ENCODE measurements at regions not wholly inside any gene's neighbourhood (a gene's known extent, or its start where the extent isn't known, plus 50 kb on each side); places are given as distances from the start of the nearest gene placed in this dataset.
"Not testable (repeated sequence)": the region's sequence is repeated elsewhere in the genome, so short reads cannot be mapped to it uniquely, and the experiment has no call there.

- H3K36me3 ChIP-seq (replicated peaks in 1 of 2; ENCODE audit: control insufficient read depth in 2 of 2, insufficient read depth in 2 of 2, low read length in 2 of 2); H3K27me3 ChIP-seq (ENCODE audit: control insufficient read depth in 3 of 3, insufficient read depth in 3 of 3, low read depth in 1 of 3, low read length in 3 of 3); H2BK120ac ChIP-seq (ENCODE audit: low read depth, low read length); H2BK12ac ChIP-seq (ENCODE audit: low read length); H2AFZ ChIP-seq (ENCODE audit: low read length); H3K9me3 ChIP-seq (replicated peaks in 1 of 2; ENCODE audit: control insufficient read depth in 2 of 2, insufficient read depth in 1 of 2, low read depth in 1 of 2, low read length in 2 of 2); H3K9ac ChIP-seq (ENCODE audit: low read depth, low read length, poor library complexity); H2AK5ac ChIP-seq (ENCODE audit: low read depth, low read length); H3K79me1 ChIP-seq (ENCODE audit: low read depth, low read length); H2BK15ac ChIP-seq (ENCODE audit: low read length); H3K14ac ChIP-seq (ENCODE audit: low read length); H3K18ac ChIP-seq (ENCODE audit: low read length); DNase-seq (ENCODE audit: low spot score); H3K4ac ChIP-seq (ENCODE audit: low read length); H3K4me1 ChIP-seq (ENCODE audit: control insufficient read depth in 2 of 2, insufficient read depth in 1 of 2, low read depth in 1 of 2, low read length in 2 of 2); H4K8ac ChIP-seq (ENCODE audit: low read depth, low read length); H4K91ac ChIP-seq (ENCODE audit: low read depth, low read length, poor library complexity); H3K4me2 ChIP-seq (ENCODE audit: insufficient read depth, low read length, poor library complexity, severe bottlenecking); H2BK5ac ChIP-seq (ENCODE audit: low read length); H3K4me3 ChIP-seq (ENCODE audit: low read length in 2 of 2); H3K27ac ChIP-seq (replicated peaks; ENCODE audit: low read length); H3K23ac ChIP-seq (ENCODE audit: low read depth, low read length, poor library complexity): not testable (repeated sequence)
- no CpG with 5 or more reads among the region's 27 CpGs for WGBS, 2 donors (ENCODE audit: extremely low coverage in 2 of 2, insufficient read length in 2 of 2, insufficient replicate concordance in 1 of 2)
Observed at GRCh38 chr11:23934671-23935270, 562.1 kb upstream of the LUZP2 start.

DNA sequence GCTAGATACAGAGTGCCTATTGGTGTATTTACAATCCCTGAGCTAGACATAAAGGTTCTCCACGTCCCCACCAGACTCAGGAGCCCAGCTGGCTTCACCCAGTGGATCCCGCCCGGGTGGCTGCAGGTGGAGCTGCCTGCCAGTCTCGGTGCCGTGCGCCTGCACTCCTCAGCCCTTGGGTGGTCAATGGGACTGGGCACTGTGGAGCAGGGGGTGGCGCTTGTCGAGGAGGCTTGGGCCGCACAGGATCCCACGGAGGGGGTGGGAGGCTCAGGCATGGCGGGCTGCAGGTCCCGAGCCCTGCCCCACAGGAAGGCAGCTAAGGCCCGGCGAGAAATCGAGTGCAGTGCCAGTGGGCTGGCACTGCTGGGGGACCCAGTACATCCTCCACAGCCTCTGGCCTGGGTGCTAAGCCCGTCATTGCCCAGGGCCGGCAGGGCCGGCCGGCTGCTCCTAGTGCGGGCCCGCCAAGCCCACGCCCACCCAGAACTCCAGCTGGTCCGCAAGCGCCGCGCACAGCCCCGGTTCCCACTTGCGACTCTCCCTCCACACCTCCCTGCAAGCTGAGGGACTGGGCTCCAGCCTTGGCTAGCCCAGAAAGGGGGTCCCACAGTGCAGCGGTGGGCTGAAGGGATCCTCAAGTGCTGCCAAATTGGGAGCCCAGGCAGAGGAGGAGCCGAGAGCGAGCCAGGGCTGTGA is 554.6 kb upstream of the LUZP2 start:
- H3K4me1 ChIP-seq (ENCODE audit: control insufficient read depth in 2 of 2, insufficient read depth in 1 of 2, low read depth in 1 of 2, low read length in 2 of 2); DNase-seq (ENCODE audit: low spot score); H3K4me3 ChIP-seq (ENCODE audit: low read length in 2 of 2); H2BK120ac ChIP-seq (ENCODE audit: low read depth, low read length); H3K36me3 ChIP-seq (replicated peaks in 1 of 2; ENCODE audit: control insufficient read depth in 2 of 2, insufficient read depth in 2 of 2, low read length in 2 of 2); H2AK5ac ChIP-seq (ENCODE audit: low read depth, low read length); H2AFZ ChIP-seq (ENCODE audit: low read length); H2BK15ac ChIP-seq (ENCODE audit: low read length); H2BK5ac ChIP-seq (ENCODE audit: low read length); H3K23ac ChIP-seq (ENCODE audit: low read depth, low read length, poor library complexity); H3K4me2 ChIP-seq (ENCODE audit: insufficient read depth, low read length, poor library complexity, severe bottlenecking); H3K27ac ChIP-seq (replicated peaks; ENCODE audit: low read length); H3K14ac ChIP-seq (ENCODE audit: low read length); H3K9me3 ChIP-seq (replicated peaks in 1 of 2; ENCODE audit: control insufficient read depth in 2 of 2, insufficient read depth in 1 of 2, low read depth in 1 of 2, low read length in 2 of 2); H3K79me1 ChIP-seq (ENCODE audit: low read depth, low read length); H2BK12ac ChIP-seq (ENCODE audit: low read length); H4K91ac ChIP-seq (ENCODE audit: low read depth, low read length, poor library complexity); H3K18ac ChIP-seq (ENCODE audit: low read length); H3K4ac ChIP-seq (ENCODE audit: low read length); H4K8ac ChIP-seq (ENCODE audit: low read depth, low read length); H3K27me3 ChIP-seq (ENCODE audit: control insufficient read depth in 3 of 3, insufficient read depth in 3 of 3, low read depth in 1 of 3, low read length in 3 of 3); H3K9ac ChIP-seq (ENCODE audit: low read depth, low read length, poor library complexity): not testable (repeated sequence)
- no CpG with 5 or more reads among the region's 31 CpGs for WGBS, 2 donors (ENCODE audit: extremely low coverage in 2 of 2, insufficient read length in 2 of 2, insufficient replicate concordance in 1 of 2)

- no peak overlapping the region for H2BK5ac ChIP-seq (ENCODE audit: low read length)
Observed at GRCh38 chr11:23944923-23945322, 551.9 kb upstream of the LUZP2 start.

DNA sequence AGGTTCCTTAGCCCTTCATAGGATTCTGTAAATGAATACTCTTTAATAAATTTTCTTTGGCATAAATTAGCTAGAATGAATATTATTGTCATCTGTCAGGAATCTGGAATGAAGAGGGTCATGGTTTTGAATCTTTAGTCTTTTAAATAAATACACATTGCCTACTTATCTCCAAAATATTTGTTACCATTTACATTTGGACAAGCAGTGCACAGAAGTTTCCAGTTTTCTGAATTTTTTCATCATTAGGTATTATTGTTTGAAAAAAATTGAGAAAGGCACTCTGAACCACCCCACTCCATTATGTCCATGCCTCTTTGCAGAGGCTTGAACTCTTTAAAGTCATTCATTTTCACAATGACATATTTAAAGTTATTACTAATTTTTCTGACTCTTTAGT is 549.0 kb upstream of the LUZP2 start:
- H2AFZ ChIP-seq (ENCODE audit: low read length) = no peak overlapping the region
- no peaks in the 10 kb centered on the region for H3K36me3 ChIP-seq (replicated peaks in 1 of 2; ENCODE audit: control insufficient read depth in 2 of 2, insufficient read depth in 2 of 2, low read length in 2 of 2)
- H3K27me3 ChIP-seq (ENCODE audit: control insufficient read depth in 3 of 3, insufficient read depth in 3 of 3, low read depth in 1 of 3, low read length in 3 of 3) = no peaks in the 10 kb centered on the region
- DNase-seq (ENCODE audit: low spot score) = no peak
- no peak overlapping the region for H3K4me2 ChIP-seq (ENCODE audit: insufficient read depth, low read length, poor library complexity, severe bottlenecking)
- H3K9ac ChIP-seq (ENCODE audit: low read depth, low read length, poor library complexity) = no peak overlapping the region
- H3K23ac ChIP-seq (ENCODE audit: low read depth, low read length, poor library complexity) = no peak overlapping the region
- no peak overlapping the region for H3K27ac ChIP-seq (replicated peaks; ENCODE audit: low read length)
- H3K4ac ChIP-seq (ENCODE audit: low read length) = no peak overlapping the region
- no peak overlapping the region for H4K91ac ChIP-seq (ENCODE audit: low read depth, low read length, poor library complexity)
- no peak overlapping the region for H3K18ac ChIP-seq (ENCODE audit: low read length)
- no peak overlapping the region for H3K4me3 ChIP-seq (ENCODE audit: low read length in 2 of 2)
- no peak overlapping the region for H2BK12ac ChIP-seq (ENCODE audit: low read length)
- no peaks in the 10 kb centered on the region for H3K9me3 ChIP-seq (replicated peaks in 1 of 2; ENCODE audit: control insufficient read depth in 2 of 2, insufficient read depth in 1 of 2, low read depth in 1 of 2, low read length in 2 of 2)
- no peak overlapping the region for H3K14ac ChIP-seq (ENCODE audit: low read length)
- H2AK5ac ChIP-seq (ENCODE audit: low read depth, low read length) = no peak overlapping the region
- H3K79me1 ChIP-seq (ENCODE audit: low read depth, low read length) = no peaks in the 10 kb centered on the region
- no peak overlapping the region for H2BK5ac ChIP-seq (ENCODE audit: low read length)
- H2BK15ac ChIP-seq (ENCODE audit: low read length) = no peak overlapping the region
- no peak overlapping the region for H4K8ac ChIP-seq (ENCODE audit: low read depth, low read length)
- no peak overlapping the region for H2BK120ac ChIP-seq (ENCODE audit: low read depth, low read length)
- no peaks in the 10 kb centered on the region for H3K4me1 ChIP-seq (ENCODE audit: control insufficient read depth in 2 of 2, insufficient read depth in 1 of 2, low read depth in 1 of 2, low read length in 2 of 2)

More at GRCh38 chr11:23944923-23945322, 551.9 kb upstream of the LUZP2 start:
- Histone ChIP-seq H3K18ac (ENCODE audit: low read length) (no peak overlapping the region), H4K91ac (ENCODE audit: low read depth, low read length, poor library complexity) (no peak overlapping the region), H3K27me3 (ENCODE audit: control insufficient read depth in 3 of 3, insufficient read depth in 3 of 3, low read depth in 1 of 3, low read length in 3 of 3) (no peaks in the 10 kb centered on the region), H3K79me1 (ENCODE audit: low read depth, low read length) (no peaks in the 10 kb centered on the region), H3K9ac (ENCODE audit: low read depth, low read length, poor library complexity) (no peak overlapping the region), H4K8ac (ENCODE audit: low read depth, low read length) (no peak overlapping the region), H3K14ac (ENCODE audit: low read length) (no peak overlapping the region), H2BK12ac (ENCODE audit: low read length) (no peak overlapping the region), H2BK120ac (ENCODE audit: low read depth, low read length) (no peak overlapping the region), H2BK15ac (ENCODE audit: low read length) (no peak overlapping the region), H3K36me3 (replicated peaks in 1 of 2; ENCODE audit: control insufficient read depth in 2 of 2, insufficient read depth in 2 of 2, low read length in 2 of 2) (no peaks in the 10 kb centered on the region), H3K9me3 (replicated peaks in 1 of 2; ENCODE audit: control insufficient read depth in 2 of 2, insufficient read depth in 1 of 2, low read depth in 1 of 2, low read length in 2 of 2) (no peaks in the 10 kb centered on the region), H3K27ac (replicated peaks; ENCODE audit: low read length) (no peak overlapping the region), H2AK5ac (ENCODE audit: low read depth, low read length) (no peak overlapping the region), H2AFZ (ENCODE audit: low read length) (no peak overlapping the region), H3K23ac (ENCODE audit: low read depth, low read length, poor library complexity) (no peak overlapping the region), H3K4me1 (ENCODE audit: control insufficient read depth in 2 of 2, insufficient read depth in 1 of 2, low read depth in 1 of 2, low read length in 2 of 2) (no peaks in the 10 kb centered on the region), H3K4me2 (ENCODE audit: insufficient read depth, low read length, poor library complexity, severe bottlenecking) (no peak overlapping the region), H3K4ac (ENCODE audit: low read length) (no peak overlapping the region), H3K4me3 (ENCODE audit: low read length in 2 of 2) (no peak overlapping the region)
- no peak for DNase-seq (ENCODE audit: low spot score)
- no CpG with 5 or more reads among the region's 2 CpGs for WGBS, 2 donors (ENCODE audit: extremely low coverage in 2 of 2, insufficient read length in 2 of 2, insufficient replicate concordance in 1 of 2)
